Kidney (tissue), 13 donors: ENCODE measurements at regions not wholly inside any gene's neighbourhood (a gene's known extent, or its start where the extent isn't known, plus 50 kb on each side); places are given as distances from the start of the nearest gene placed in this dataset.

Experiments used
- DNase-seq, 5 donors: peaks; one replicate each; pipeline ENCODE4 v3.0.0-alpha.2; 2013 to 2020
- FAIRE-seq: peaks from 2 replicates; lab custom pipeline; 2012; peaks lifted over from hg19 to GRCh38; lab: Jason Lieb, UNC
- H3K27ac ChIP-seq, 2 donors: one replicate each; pipeline ENCODE4 v1.7.0; 2013; ENCODE audit warnings: low read depth in 2 of 2, low read length in 2 of 2, inconsistent platforms in 1 of 2
- H3K27me3 ChIP-seq: one replicate; pipeline ENCODE4 v1.7.1; 2013; ENCODE audit warnings: low read length, inconsistent platforms; ENCODE audit not compliant: control insufficient read depth, insufficient read depth
- H3K36me3 ChIP-seq, 3 donors: one replicate each; pipeline versions ENCODE4 v1.7.0 to v1.7.1; 2013; ENCODE audit warnings: low read length in 3 of 3, control low read depth in 1 of 3, inconsistent platforms in 1 of 3; ENCODE audit not compliant: insufficient read depth in 3 of 3, control insufficient read depth in 2 of 3
- H3K4me1 ChIP-seq, 3 donors: one replicate each; pipeline versions ENCODE4 v1.7.0 to v1.7.1; 2013; ENCODE audit warnings: low read length in 3 of 3, inconsistent platforms in 1 of 3, low read depth in 1 of 3; ENCODE audit not compliant: control insufficient read depth in 2 of 3, insufficient read depth in 2 of 3
- H3K4me3 ChIP-seq, 3 donors: one replicate each; pipeline versions ENCODE4 v1.7.0 to v1.8.1; 2013; ENCODE audit warnings: low read length in 3 of 3, control low read depth in 1 of 3, inconsistent platforms in 1 of 3
- H3K9ac ChIP-seq, 3 donors: one replicate each; pipeline versions ENCODE4 v1.7.0 to v1.7.1; 2013; ENCODE audit warnings: low read length in 3 of 3, control low read depth in 1 of 3, inconsistent platforms in 1 of 3
- H3K9me3 ChIP-seq, 3 donors: one replicate each; pipeline versions ENCODE4 v1.7.0 to v1.7.1; 2013; ENCODE audit warnings: low read length in 3 of 3, control low read depth in 1 of 3, inconsistent platforms in 1 of 3; ENCODE audit not compliant: control insufficient read depth in 2 of 3, insufficient read depth in 1 of 3
- CTCF ChIP-seq: IDR thresholded peaks from 3 replicates; pipeline ENCODE4 v1.5.1; 2012; ENCODE audit warnings: mild to moderate bottlenecking, moderate library complexity, borderline replicate concordance; ENCODE audit not compliant: insufficient read depth; ENCODE audit errors: extremely low read depth
- intact Hi-C: fragments of 100-400 bp; cut with DNase I; formaldehyde crosslinking; loops from one replicate; pipeline ENCODE4 v1.11.1; 2022
- donor health status: control.
- donor health status: control.
- donor health status: control.
- donor health status: control.
- donor health status: control.
- donor health status: DM: yes; HTN: yes; CAD: no.
- donor health status: Normal renal cell carcinoma (clear cell type).

- no peaks in the 10 kb centered on the region for H3K4me1 ChIP-seq
- H3K27ac ChIP-seq: no peak overlapping the region
- H3K9me3 ChIP-seq: no peaks in the 10 kb centered on the region
- no peak for TF ChIP-seq CTCF
- intact Hi-C loops: no loop called here
- no peak overlapping the region for H3K4me3 ChIP-seq
- no peaks in the 10 kb centered on the region for H3K27me3 ChIP-seq
- FAIRE-seq (no peak), DNase-seq (no peak)
- no peak overlapping the region for H3K9ac ChIP-seq
- no peaks in the 10 kb centered on the region for H3K36me3 ChIP-seq
Observed at GRCh38 chr13:62432295-62432694, 1016.6 kb upstream of the PCDH20 start.

GRCh38 chr13:62431852-62432251, 1016.2 kb upstream of the PCDH20 start:
- Histone ChIP-seq H3K4me3 (no peak overlapping the region), H3K27me3 (no peaks in the 10 kb centered on the region), H3K4me1 (no peaks in the 10 kb centered on the region), H3K36me3 (no peaks in the 10 kb centered on the region), H3K9ac (no peak overlapping the region), H3K27ac (no peak overlapping the region), H3K9me3 (no peaks in the 10 kb centered on the region)
- TF ChIP-seq CTCF: no peak
- DNase-seq: no peak
- FAIRE-seq: no peak
- intact Hi-C loops: no loop called here

GRCh38 chr13:62418872-62419271, 1003.2 kb upstream of the PCDH20 start:
- no peak overlapping the region for H3K27ac ChIP-seq
- H3K36me3 ChIP-seq: no peaks in the 10 kb centered on the region
- DNase-seq (no peak), FAIRE-seq (no peak)
- H3K4me3 ChIP-seq: no peak overlapping the region
- intact Hi-C loops: no loop called here
- H3K4me1 ChIP-seq: no peaks in the 10 kb centered on the region
- no peak for TF ChIP-seq CTCF
- no peaks in the 10 kb centered on the region for H3K9me3 ChIP-seq
- no peaks in the 10 kb centered on the region for H3K27me3 ChIP-seq
- H3K9ac ChIP-seq: no peak overlapping the region

GRCh38 chr13:62418376-62418775, 1002.7 kb upstream of the PCDH20 start:
- H3K9ac ChIP-seq: no peak overlapping the region
- intact Hi-C loops: no loop called here
- FAIRE-seq: no peak

More at GRCh38 chr13:62418376-62418775, 1002.7 kb upstream of the PCDH20 start:
- Histone ChIP-seq H3K4me3 (no peak overlapping the region), H3K9me3 (no peaks in the 10 kb centered on the region), H3K27ac (no peak overlapping the region), H3K27me3 (no peaks in the 10 kb centered on the region), H3K4me1 (no peaks in the 10 kb centered on the region), H3K36me3 (no peaks in the 10 kb centered on the region)
- TF ChIP-seq CTCF: no peak
- no peak for DNase-seq
